GM23338 (cell line): ENCODE measurements at regions not wholly inside any gene's neighbourhood (a gene's known extent, or its start where the extent isn't known, plus 50 kb on each side); places are given as distances from the start of the nearest gene placed in this dataset.

Experiments used
- ATAC-seq: fragments of 200-7000 bp; cut with Tn5 transposase; 3 replicates; pipeline ENCODE4 v1.9.1; 2020
- DNase-seq: peaks from one replicate; pipeline ENCODE4 v3.0.0-alpha.2; 2015; ENCODE audit warnings: low spot score
- H2AFZ ChIP-seq: fragments of 200-600 bp; sonication (generic); 2 replicates; pipeline ENCODE4 v1.8.0; 2016; ENCODE audit warnings: antibody characterized with exemption, mild to moderate bottlenecking, moderate library complexity
- H3F3A ChIP-seq: fragments of 200-600 bp; sonication (generic); replicated peaks from 2 replicates; pipeline ENCODE4 v1.8.0; 2017; ENCODE audit warnings: antibody characterized with exemption, mixed run types, low read depth
- H3K27ac ChIP-seq: fragments of 200-600 bp; sonication (generic); 2 replicates; pipeline ENCODE4 v1.6.1; 2016; ENCODE audit warnings: low read depth
- H3K27me3 ChIP-seq: fragments of 200-600 bp; sonication (generic); 2 replicates; pipeline ENCODE4 v1.8.0; 2016; ENCODE audit warnings: mild to moderate bottlenecking, mixed run types, moderate library complexity; ENCODE audit not compliant: insufficient read depth
- H3K36me3 ChIP-seq: fragments of 200-600 bp; sonication (generic); 2 replicates; pipeline ENCODE4 v1.8.0; 2016; ENCODE audit warnings: mild to moderate bottlenecking; ENCODE audit not compliant: insufficient read depth
- H3K4me1 ChIP-seq: fragments of 200-600 bp; sonication (generic); 2 replicates; pipeline ENCODE4 v1.8.0; 2016; ENCODE audit warnings: mild to moderate bottlenecking, moderate library complexity; ENCODE audit not compliant: insufficient read depth
- H3K4me2 ChIP-seq: fragments of 200-600 bp; sonication (generic); 2 replicates; pipeline ENCODE4 v1.7.1; 2017; ENCODE audit warnings: mixed run types
- H3K4me3 ChIP-seq: fragments of 200-600 bp; sonication (generic); 2 replicates; pipeline ENCODE4 v1.6.1; 2016; ENCODE audit warnings: mixed run types
- H3K79me2 ChIP-seq: fragments of 200-600 bp; sonication (generic); replicated peaks from 2 replicates; pipeline ENCODE4 v1.8.0; 2017; ENCODE audit warnings: mild to moderate bottlenecking; ENCODE audit not compliant: insufficient read depth
- H3K9me2 ChIP-seq: fragments of 200-600 bp; sonication (generic); 2 replicates; pipeline ENCODE4 v1.8.0; 2017; ENCODE audit not compliant: insufficient read depth
- H4K20me1 ChIP-seq: fragments of 200-600 bp; sonication (generic); replicated peaks from 2 replicates; pipeline ENCODE4 v1.8.0; 2017; ENCODE audit warnings: mild to moderate bottlenecking; ENCODE audit not compliant: insufficient read depth
- H3K27ac Mint-ChIP-seq: 2 replicates; pipeline ENCODE4 v1.8.0; 2020; ENCODE audit warnings: inconsistent platforms, mild to moderate bottlenecking, moderate library complexity, mixed read lengths
- H3K27me3 Mint-ChIP-seq: 3 replicates; pipeline ENCODE4 v1.8.0; 2022; ENCODE audit warnings: low read depth, mild to moderate bottlenecking, moderate library complexity, mixed read lengths, inconsistent platforms; ENCODE audit not compliant: insufficient read depth, poor library complexity
- H3K36me3 Mint-ChIP-seq: 3 replicates; pipeline ENCODE4 v1.8.0; 2021; ENCODE audit warnings: low read depth, mild to moderate bottlenecking, inconsistent platforms, moderate library complexity, mixed read lengths
- H3K4me1 Mint-ChIP-seq: 3 replicates; pipeline ENCODE4 v1.8.0; 2020; ENCODE audit warnings: mild to moderate bottlenecking, inconsistent platforms, mixed read lengths
- H3K4me3 Mint-ChIP-seq: 3 replicates; pipeline ENCODE4 v1.8.0; 2021; ENCODE audit warnings: moderate library complexity, mild to moderate bottlenecking, inconsistent platforms, mixed read lengths
- H3K9me3 Mint-ChIP-seq: 3 replicates; pipeline ENCODE4 v1.8.0; 2020; ENCODE audit warnings: moderate library complexity, mild to moderate bottlenecking, inconsistent platforms, mixed read lengths
- CTCF ChIP-seq, 2 experiments: fragments of 200-600 bp in 1 of 2; sonication (generic) in 1 of 2; conservative IDR thresholded peaks; 2 replicates each; pipeline versions ENCODE4 v1.5.1 to v1.6.1; 2016 to 2017; ENCODE audit warnings: antibody characterized with exemption in 2 of 2, low read depth in 2 of 2, mild to moderate bottlenecking in 2 of 2, moderate library complexity in 1 of 2
- EZH2phosphoT487 ChIP-seq: fragments of 200-600 bp; sonication (generic); IDR thresholded peaks from one replicate; pipeline ENCODE4 v1.8.1; 2018; ENCODE audit warnings: antibody characterized with exemption; ENCODE audit not compliant: unreplicated experiment
- JUNB ChIP-seq: IDR thresholded peaks from one replicate; pipeline ENCODE4 v1.6.1; 2016; ENCODE audit warnings: antibody characterized with exemption; ENCODE audit not compliant: unreplicated experiment
- NANOG ChIP-seq: IDR thresholded peaks from 2 replicates; pipeline ENCODE4 v1.6.1; 2016; ENCODE audit warnings: antibody characterized with exemption, borderline replicate concordance
- POLR2AphosphoS5 ChIP-seq: IDR thresholded peaks from 2 replicates; pipeline ENCODE4 v1.6.1; 2016; ENCODE audit warnings: antibody characterized with exemption, low read depth
- ZNF114 ChIP-seq: fragments of 250-450 bp; sonication (Bioruptor Pico); IDR thresholded peaks from 2 replicates; pipeline ENCODE4 v1.5.0; 2020; ENCODE audit warnings: mild to moderate bottlenecking, moderate library complexity
- ZNF462 ChIP-seq: fragments of 250-450 bp; sonication (Bioruptor Pico); IDR thresholded peaks from 2 replicates; pipeline ENCODE4 v1.5.0; 2020; ENCODE audit warnings: mild to moderate bottlenecking, moderate library complexity

- TF ChIP-seq ZNF462 (CRISPR knock-in tag) (no peak), ZNF114 (CRISPR knock-in tag) (no peak), NANOG (no peak), JUNB (no peak)
These were observed 73.7 kb downstream of the SERPINA3 start (continued) for GRCh38 chr14:94685681-94686485.

DNA sequence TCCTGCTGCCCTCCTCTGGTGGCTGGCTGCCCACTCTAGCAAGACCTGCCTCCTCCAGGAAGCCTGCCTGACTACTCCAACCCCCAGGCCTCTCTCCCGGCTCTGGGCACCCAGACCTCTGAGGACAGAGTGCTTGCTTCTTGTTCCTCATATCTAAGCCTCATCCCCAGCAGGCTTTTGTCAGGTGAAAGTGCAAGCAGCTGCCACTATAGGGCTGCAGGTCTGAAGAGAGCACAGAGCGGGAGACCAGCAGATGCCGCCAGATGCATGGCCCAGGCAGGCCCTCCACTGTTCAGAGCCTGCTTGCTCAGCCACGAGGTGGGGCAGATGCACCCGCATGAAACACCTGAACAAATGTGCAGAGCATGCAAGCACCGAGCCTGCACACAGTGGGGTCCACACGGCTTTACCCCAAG is 73.0 kb downstream of the SERPINA3 start:
- no peaks in the 10 kb centered on the region for H3K79me2 ChIP-seq
- TF ChIP-seq ZNF462 (CRISPR knock-in tag) (no peak), POLR2AphosphoS5 (no peak), CTCF (conservative IDR thresholded peaks at IDR 0.05; ENCODE audit: low read depth in 2 of 2) (peak in 1 of 2 experiments; percentile 56; a peak in 2 of 4 replicates), EZH2phosphoT487 (no peak)
- no peak overlapping the region for H3K27ac Mint-ChIP-seq
- peaks cover 9% of the 10 kb centered on the region for H3K27me3 Mint-ChIP-seq
- H3K4me3 Mint-ChIP-seq, result no peak overlapping the region
- H2AFZ ChIP-seq, result no peak overlapping the region; the same call in 1 of the 2 replicates
- H3K9me3 Mint-ChIP-seq, result no peaks in the 10 kb centered on the region
- no peaks in the 10 kb centered on the region for H3K36me3 Mint-ChIP-seq
- H3K4me2 ChIP-seq, result no peak overlapping the region
- no peaks in the 10 kb centered on the region for H4K20me1 ChIP-seq
- ATAC-seq, result peak; percentile 30
- no peaks in the 10 kb centered on the region for H3K36me3 ChIP-seq
- no peaks in the 10 kb centered on the region for H3F3A ChIP-seq
- peak; percentile 19 for DNase-seq
- peaks cover 6% of the 10 kb centered on the region; the same call in 1 of the 2 replicates for H3K4me1 ChIP-seq
- peaks cover 2% of the 10 kb centered on the region; the same call in 1 of the 2 replicates for H3K27me3 ChIP-seq
- no peak overlapping the region for H3K4me3 ChIP-seq
- no peak overlapping the region for H3K27ac ChIP-seq
- no peaks in the 10 kb centered on the region for H3K9me2 ChIP-seq
- H3K4me1 Mint-ChIP-seq, result peaks cover 8% of the 10 kb centered on the region
